Epithelial cell of esophagus (primary cell): ENCODE measurements at regions not wholly inside any gene's neighbourhood (a gene's known extent, or its start where the extent isn't known, plus 50 kb on each side); places are given as distances from the start of the nearest gene placed in this dataset.

Experiments
- DNase-seq: peaks from one replicate; pipeline ENCODE4 v3.0.0; 2010; ENCODE audit warnings: low read depth
- H3K4me3 ChIP-seq: 2 replicates; pipeline ENCODE4 v1.5.1; 2011; ENCODE audit warnings: mild to moderate bottlenecking, low read length, control low read depth
- TF ChIP-seq, protein P1 (sequence below): IDR thresholded peaks from 2 replicates; pipeline ENCODE4 v1.5.1; 2011; ENCODE audit warnings: low read depth, mild to moderate bottlenecking, low read length, control low read depth, inconsistent platforms; ENCODE audit not compliant: insufficient read depth; ENCODE audit errors: missing control alignments

DNA sequence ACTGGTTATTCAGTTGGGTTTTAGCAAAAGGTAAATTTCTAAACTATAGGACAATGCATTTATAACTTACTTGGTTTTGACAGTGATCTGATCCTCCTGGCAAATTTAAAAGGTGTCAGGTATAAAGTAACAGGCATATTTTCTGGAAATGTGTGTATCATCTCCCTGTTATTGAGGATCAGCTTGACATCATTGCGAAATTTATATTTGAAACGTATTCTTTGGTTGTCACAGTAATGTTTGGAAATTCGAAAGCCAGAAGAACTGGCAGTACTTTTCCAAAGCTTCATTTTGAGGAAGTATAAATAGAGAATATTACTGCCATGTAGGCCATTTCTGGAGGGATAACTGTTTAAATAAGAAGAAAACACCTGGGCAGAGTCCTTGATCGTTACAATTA lies 422.2 kb upstream of the NRXN1 start:
- DNase-seq, result no peak
- H3K4me3 ChIP-seq, result no peak overlapping the region
- TF ChIP-seq, protein P1, sequence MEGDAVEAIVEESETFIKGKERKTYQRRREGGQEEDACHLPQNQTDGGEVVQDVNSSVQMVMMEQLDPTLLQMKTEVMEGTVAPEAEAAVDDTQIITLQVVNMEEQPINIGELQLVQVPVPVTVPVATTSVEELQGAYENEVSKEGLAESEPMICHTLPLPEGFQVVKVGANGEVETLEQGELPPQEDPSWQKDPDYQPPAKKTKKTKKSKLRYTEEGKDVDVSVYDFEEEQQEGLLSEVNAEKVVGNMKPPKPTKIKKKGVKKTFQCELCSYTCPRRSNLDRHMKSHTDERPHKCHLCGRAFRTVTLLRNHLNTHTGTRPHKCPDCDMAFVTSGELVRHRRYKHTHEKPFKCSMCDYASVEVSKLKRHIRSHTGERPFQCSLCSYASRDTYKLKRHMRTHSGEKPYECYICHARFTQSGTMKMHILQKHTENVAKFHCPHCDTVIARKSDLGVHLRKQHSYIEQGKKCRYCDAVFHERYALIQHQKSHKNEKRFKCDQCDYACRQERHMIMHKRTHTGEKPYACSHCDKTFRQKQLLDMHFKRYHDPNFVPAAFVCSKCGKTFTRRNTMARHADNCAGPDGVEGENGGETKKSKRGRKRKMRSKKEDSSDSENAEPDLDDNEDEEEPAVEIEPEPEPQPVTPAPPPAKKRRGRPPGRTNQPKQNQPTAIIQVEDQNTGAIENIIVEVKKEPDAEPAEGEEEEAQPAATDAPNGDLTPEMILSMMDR, result no peak

DNA sequence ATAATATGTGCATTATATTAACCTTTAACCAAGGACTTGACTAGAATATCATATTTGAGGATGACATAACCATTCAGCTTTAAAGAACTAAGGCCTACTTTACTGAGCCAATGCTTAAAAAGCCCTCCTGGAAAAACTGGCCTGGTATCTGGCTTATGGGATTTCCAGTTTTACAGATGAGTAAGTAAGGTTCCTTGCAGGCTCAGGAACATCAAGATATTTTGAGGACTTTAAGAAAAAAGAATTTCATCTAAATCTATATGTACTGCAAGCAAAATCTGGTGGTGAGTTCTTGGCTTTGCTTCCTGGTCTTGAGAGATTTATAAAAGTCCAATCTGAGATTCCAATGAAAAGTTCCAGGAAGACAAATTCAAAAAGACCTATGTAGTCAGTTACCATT lies 417.0 kb upstream of the NRXN1 start:
- TF ChIP-seq, protein P1, result no peak
- no peak overlapping the region for H3K4me3 ChIP-seq

DNA sequence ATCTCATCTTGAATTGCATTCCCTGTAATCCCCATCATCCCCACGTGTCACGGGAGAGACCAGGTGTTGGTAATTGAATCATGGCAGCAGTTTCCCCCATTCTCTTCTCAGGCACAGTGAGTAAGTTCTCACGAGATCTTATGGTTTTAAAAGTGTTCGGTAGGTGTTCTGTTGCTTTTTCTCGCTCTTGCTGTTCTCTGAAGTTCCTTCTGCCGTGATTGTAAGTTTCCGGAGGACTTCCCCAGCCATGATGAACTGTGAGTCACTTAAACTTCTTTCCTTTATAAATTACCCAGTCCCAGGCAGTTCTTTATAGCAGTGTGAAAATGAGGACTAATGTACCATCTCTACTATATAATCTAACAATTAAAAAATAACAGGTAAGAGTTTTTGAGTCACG lies 409.9 kb upstream of the NRXN1 start:
- TF ChIP-seq, protein P1, result no peak
- no peak overlapping the region for H3K4me3 ChIP-seq
- DNase-seq, result no peak

More for the DNA sequence above, 417.0 kb upstream of the NRXN1 start:
- no peak for DNase-seq

DNA sequence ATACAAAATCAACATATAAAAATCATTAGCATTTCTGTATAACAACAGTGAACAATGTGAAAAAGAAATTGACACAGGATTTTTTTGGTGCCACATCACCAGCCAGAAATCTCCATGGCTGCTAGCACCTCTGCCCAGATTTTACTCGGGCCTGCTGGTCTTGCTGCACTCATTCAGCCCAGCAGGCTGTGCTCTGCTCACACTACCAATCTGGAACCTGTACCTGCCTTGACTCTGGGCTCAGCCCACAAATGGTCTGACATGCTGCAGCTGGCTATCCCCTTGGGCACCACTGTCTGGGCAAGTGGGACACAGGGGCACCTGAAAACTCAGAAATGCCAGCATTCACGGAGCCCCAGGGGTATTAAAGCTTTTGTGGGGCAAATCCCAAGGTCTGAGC lies 392.5 kb upstream of the NRXN1 start:
- no peak overlapping the region for H3K4me3 ChIP-seq
- no peak for DNase-seq
- TF ChIP-seq, protein P1, result no peak

DNA sequence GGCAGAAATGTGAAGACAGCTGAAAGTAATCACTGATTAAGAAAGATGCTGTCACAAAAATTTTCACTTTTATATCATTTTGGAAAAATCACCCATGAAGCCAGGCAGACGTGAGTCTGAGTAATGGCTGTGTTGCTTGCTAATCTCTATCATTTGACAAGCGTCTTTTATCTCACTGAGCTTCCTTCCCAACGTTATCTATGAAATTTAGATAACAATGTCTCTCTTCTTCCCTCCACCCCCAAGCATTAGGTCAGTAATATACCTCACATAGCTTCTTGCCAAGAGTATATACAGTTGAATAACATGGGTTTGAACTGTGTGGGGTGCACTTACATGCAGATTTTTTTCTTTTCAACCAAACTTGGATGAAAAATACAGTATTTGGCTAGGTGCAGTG lies 388.6 kb upstream of the NRXN1 start:
- TF ChIP-seq, protein P1, result no peak
- no peak for DNase-seq
- no peak overlapping the region for H3K4me3 ChIP-seq

DNA sequence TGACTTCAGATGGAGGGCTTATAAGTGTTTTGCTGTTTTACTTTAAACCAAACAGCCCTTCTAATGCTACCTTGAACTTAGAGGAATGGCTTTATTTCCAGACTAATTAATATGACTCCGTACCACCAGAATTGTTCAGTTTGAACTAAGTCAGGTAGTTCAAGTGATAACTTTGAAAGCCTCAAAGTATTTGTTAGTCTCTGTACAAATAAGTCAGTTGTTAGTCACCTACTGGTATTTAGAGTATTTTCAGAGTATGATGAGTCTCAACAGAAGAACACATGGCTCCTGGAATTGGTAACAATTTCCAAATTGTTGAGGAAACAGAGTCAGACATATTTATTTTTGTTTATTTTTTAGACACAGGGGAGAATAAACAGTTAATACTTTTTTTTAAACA lies 381.8 kb upstream of the NRXN1 start:
- DNase-seq, result no peak
- no peak overlapping the region for H3K4me3 ChIP-seq
- TF ChIP-seq, protein P1, result no peak

DNA sequence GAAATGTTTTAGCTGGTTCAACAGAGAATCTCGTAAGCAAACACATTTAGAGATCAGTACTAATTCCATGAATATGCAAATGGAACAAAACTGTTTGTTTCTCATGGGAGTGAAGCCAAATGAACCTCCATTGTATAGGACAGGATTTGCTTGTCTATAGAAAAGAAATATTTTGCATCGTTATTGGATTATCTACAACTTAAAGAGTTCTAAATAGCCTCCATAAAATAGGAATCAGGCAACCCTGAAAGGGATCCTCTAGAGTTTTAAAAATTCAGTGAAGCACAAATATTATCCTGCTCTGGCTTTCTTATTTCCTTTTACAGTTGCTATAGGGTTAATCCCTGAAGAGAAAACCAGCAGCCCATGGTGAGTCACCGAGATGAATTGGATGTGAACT lies 378.4 kb upstream of the NRXN1 start:
- DNase-seq, result no peak
- TF ChIP-seq, protein P1, result no peak
- no peak overlapping the region for H3K4me3 ChIP-seq
